ENCODE measurements at regions not wholly inside any gene's neighbourhood (a gene's known extent, or its start where the extent isn't known, plus 50 kb on each side); places are given as distances from the start of the nearest gene placed in this dataset.
A peak's percentile ranks its signal among the peaks of the same experiment; 100 is the strongest.

GRCh38 chr7:54956865-54957264 is 62.0 kb upstream of the EGFR start:
- DNase-seq (ENCODE audit: low read depth) = no peak
- H3K4me3 ChIP-seq (ENCODE audit: low read depth, low read length) = no peak overlapping the region
- TF ChIP-seq CTCF (IDR thresholded peaks at IDR 0.05; ENCODE audit: insufficient read depth, low read length) = no peak

- peak; percentile 44 for DNase-seq (ENCODE audit: low read depth)
- no peak for TF ChIP-seq CTCF (IDR thresholded peaks at IDR 0.05; ENCODE audit: insufficient read depth, low read length)
- H3K4me3 ChIP-seq (ENCODE audit: low read depth, low read length) = no peak overlapping the region
These were observed 58.3 kb upstream of the EGFR start for GRCh38 chr7:54960517-54960916.

- no peak overlapping the region for H3K4me3 ChIP-seq (ENCODE audit: low read depth, low read length)
- TF ChIP-seq CTCF (IDR thresholded peaks at IDR 0.05; ENCODE audit: insufficient read depth, low read length) = no peak
- DNase-seq (ENCODE audit: low read depth) = no peak
These were observed 57.4 kb upstream of the EGFR start for GRCh38 chr7:54961391-54961790.

- no peak for DNase-seq (ENCODE audit: low read depth)
- H3K4me3 ChIP-seq (ENCODE audit: low read depth, low read length) = no peak overlapping the region
- TF ChIP-seq CTCF (IDR thresholded peaks at IDR 0.05; ENCODE audit: insufficient read depth, low read length) = no peak
These were observed 55.7 kb upstream of the EGFR start for GRCh38 chr7:54963155-54963554.

- H3K4me3 ChIP-seq (ENCODE audit: low read depth, low read length) = no peak overlapping the region
- DNase-seq (ENCODE audit: low read depth) = no peak
- no peak for TF ChIP-seq CTCF (IDR thresholded peaks at IDR 0.05; ENCODE audit: insufficient read depth, low read length)
These were observed 54.7 kb upstream of the EGFR start for GRCh38 chr7:54964136-54964535.

- no peak overlapping the region for H3K4me3 ChIP-seq (ENCODE audit: low read depth, low read length)
- DNase-seq (ENCODE audit: low read depth) = peak; percentile 3
- no peak for TF ChIP-seq CTCF (IDR thresholded peaks at IDR 0.05; ENCODE audit: insufficient read depth, low read length)
These were observed 51.4 kb upstream of the EGFR start for GRCh38 chr7:54967377-54967776.

GRCh38 chr7:54968018-54968417 is 50.8 kb upstream of the EGFR start:
- no peak for TF ChIP-seq CTCF (IDR thresholded peaks at IDR 0.05; ENCODE audit: insufficient read depth, low read length)

More at GRCh38 chr7:54968018-54968417, 50.8 kb upstream of the EGFR start:
- no peak for DNase-seq (ENCODE audit: low read depth)
- no peak overlapping the region for H3K4me3 ChIP-seq (ENCODE audit: low read depth, low read length)

Data from fibroblast of the aortic adventitia (primary cell).